ENCODE measurements at regions not wholly inside any gene's neighbourhood (a gene's known extent, or its start where the extent isn't known, plus 50 kb on each side); places are given as distances from the start of the nearest gene placed in this dataset.

GRCh38 chr6:165200178-165200577 lies 109.2 kb downstream of the C6orf118 start:
- H3K4ac ChIP-seq (ENCODE audit: low read depth, low read length), result no peak overlapping the region
- H3K27ac Mint-ChIP-seq, result no peak overlapping the region
- H3K23me2 ChIP-seq (ENCODE audit: insufficient read length, low read depth, low read length, poor library complexity, severe bottlenecking), result no peaks in the 10 kb centered on the region
- no peak for DNase-seq
- no peak overlapping the region for H3K4me2 ChIP-seq (ENCODE audit: insufficient read depth, insufficient read length, low read length)
- H3T11ph ChIP-seq (ENCODE audit: low read length), result no peak overlapping the region
- peaks cover 0 to 8% (median 4%) of the 10 kb centered on the region in 3 experiments; a peak in 4 of 7 replicates for H3K36me3 Mint-ChIP-seq (ENCODE audit: insufficient read depth in 1 of 3, low read depth in 3 of 3)
- H3K4me3 Mint-ChIP-seq, result no peak overlapping the region
- no peaks in the 10 kb centered on the region for H3K9me3 ChIP-seq (ENCODE audit: control insufficient read depth, low read depth, low read length)
- H2BK5ac ChIP-seq (ENCODE audit: insufficient read length, low read length), result no peak overlapping the region
- no CpG with 5 or more reads among the region's 1 CpG for WGBS (ENCODE audit: extremely low coverage, insufficient read length, low lambda C conversion rate)
- no peak overlapping the region for H4K91ac ChIP-seq (ENCODE audit: insufficient read length, low read depth, low read length)
- no peaks in the 10 kb centered on the region for H3K27me3 ChIP-seq (ENCODE audit: insufficient read depth, low read length)
- H2BK12ac ChIP-seq (ENCODE audit: insufficient read length, low read depth, low read length), result no peak overlapping the region
- H2AFZ ChIP-seq (ENCODE audit: low read length), result no peak overlapping the region
- TF ChIP-seq, protein P1, sequence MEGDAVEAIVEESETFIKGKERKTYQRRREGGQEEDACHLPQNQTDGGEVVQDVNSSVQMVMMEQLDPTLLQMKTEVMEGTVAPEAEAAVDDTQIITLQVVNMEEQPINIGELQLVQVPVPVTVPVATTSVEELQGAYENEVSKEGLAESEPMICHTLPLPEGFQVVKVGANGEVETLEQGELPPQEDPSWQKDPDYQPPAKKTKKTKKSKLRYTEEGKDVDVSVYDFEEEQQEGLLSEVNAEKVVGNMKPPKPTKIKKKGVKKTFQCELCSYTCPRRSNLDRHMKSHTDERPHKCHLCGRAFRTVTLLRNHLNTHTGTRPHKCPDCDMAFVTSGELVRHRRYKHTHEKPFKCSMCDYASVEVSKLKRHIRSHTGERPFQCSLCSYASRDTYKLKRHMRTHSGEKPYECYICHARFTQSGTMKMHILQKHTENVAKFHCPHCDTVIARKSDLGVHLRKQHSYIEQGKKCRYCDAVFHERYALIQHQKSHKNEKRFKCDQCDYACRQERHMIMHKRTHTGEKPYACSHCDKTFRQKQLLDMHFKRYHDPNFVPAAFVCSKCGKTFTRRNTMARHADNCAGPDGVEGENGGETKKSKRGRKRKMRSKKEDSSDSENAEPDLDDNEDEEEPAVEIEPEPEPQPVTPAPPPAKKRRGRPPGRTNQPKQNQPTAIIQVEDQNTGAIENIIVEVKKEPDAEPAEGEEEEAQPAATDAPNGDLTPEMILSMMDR (conservative IDR thresholded peaks at IDR 0.05), result no peak
- H3K18ac ChIP-seq (ENCODE audit: insufficient read length, low read depth, low read length), result no peak overlapping the region
- no peak overlapping the region for H2BK15ac ChIP-seq (ENCODE audit: low read depth, low read length)
- H4K20me1 ChIP-seq (ENCODE audit: control insufficient read depth, insufficient read depth, insufficient read length), result no peaks in the 10 kb centered on the region
- no peak overlapping the region for H4K5ac ChIP-seq (ENCODE audit: insufficient read length, low read depth, low read length)
- H3K79me1 ChIP-seq (ENCODE audit: insufficient read depth, low read depth, low read length, poor library complexity, severe bottlenecking), result no peaks in the 10 kb centered on the region
- no peak overlapping the region for H3K14ac ChIP-seq (ENCODE audit: insufficient read depth, low read length)
- no peak overlapping the region for H2AK5ac ChIP-seq (ENCODE audit: insufficient read length, low read length)
- no peak overlapping the region for H3K27ac ChIP-seq (ENCODE audit: insufficient read length, low read depth, low read length)
- no peak overlapping the region for H4K8ac ChIP-seq (replicated peaks; ENCODE audit: insufficient read length, low read depth, low read length)
- H3K4me1 ChIP-seq (ENCODE audit: insufficient read depth, low read length), result no peaks in the 10 kb centered on the region
- H3K23ac ChIP-seq (ENCODE audit: insufficient read length, low read depth, low read length), result no peak overlapping the region
- H3K4me1 Mint-ChIP-seq, result no peaks in the 10 kb centered on the region
- H3K79me2 ChIP-seq (ENCODE audit: insufficient read depth, low read length), result no peaks in the 10 kb centered on the region
- H3K56ac ChIP-seq (ENCODE audit: insufficient read length, low read depth, low read length), result no peak overlapping the region
- no peak overlapping the region for H2BK20ac ChIP-seq (ENCODE audit: low read depth, low read length, poor library complexity, severe bottlenecking)
- H3K27me3 Mint-ChIP-seq (ENCODE audit: low read depth), result no peaks in the 10 kb centered on the region
- H3K9ac ChIP-seq (ENCODE audit: extremely low read depth, insufficient read length, low read length), result no peak overlapping the region
- peaks cover 14 to 22% of the 10 kb centered on the region in 2 experiments for H3K9me3 Mint-ChIP-seq
- H2BK120ac ChIP-seq (ENCODE audit: low read depth, low read length, poor library complexity, severe bottlenecking), result no peak overlapping the region

Data from H9 (cell line).